IPS-18a (cell line): ENCODE measurements at regions not wholly inside any gene's neighbourhood (a gene's known extent, or its start where the extent isn't known, plus 50 kb on each side); places are given as distances from the start of the nearest gene placed in this dataset.

Source experiments
- H3K27ac ChIP-seq: one replicate; pipeline ENCODE4 v1.5.1; 2013; ENCODE audit warnings: low read length
- H3K27me3 ChIP-seq: one replicate; pipeline ENCODE4 v1.6.1; 2013; ENCODE audit warnings: mild to moderate bottlenecking, low read length; ENCODE audit not compliant: control insufficient read depth, insufficient read depth
- H3K36me3 ChIP-seq: one replicate; pipeline ENCODE4 v1.6.1; 2013; ENCODE audit warnings: low read depth, low read length; ENCODE audit not compliant: control insufficient read depth
- H3K4me1 ChIP-seq: one replicate; pipeline ENCODE4 v1.6.1; 2013; ENCODE audit warnings: low read depth, low read length; ENCODE audit not compliant: control insufficient read depth
- H3K4me3 ChIP-seq: one replicate; pipeline ENCODE4 v1.5.1; 2013; ENCODE audit warnings: low read length
- H3K9ac ChIP-seq: one replicate; pipeline ENCODE4 v1.6.1; 2013; ENCODE audit warnings: mild to moderate bottlenecking, low read length, moderate library complexity
- H3K9me3 ChIP-seq: one replicate; pipeline ENCODE4 v1.6.1; 2013; ENCODE audit warnings: low read depth, low read length; ENCODE audit not compliant: control insufficient read depth

DNA sequence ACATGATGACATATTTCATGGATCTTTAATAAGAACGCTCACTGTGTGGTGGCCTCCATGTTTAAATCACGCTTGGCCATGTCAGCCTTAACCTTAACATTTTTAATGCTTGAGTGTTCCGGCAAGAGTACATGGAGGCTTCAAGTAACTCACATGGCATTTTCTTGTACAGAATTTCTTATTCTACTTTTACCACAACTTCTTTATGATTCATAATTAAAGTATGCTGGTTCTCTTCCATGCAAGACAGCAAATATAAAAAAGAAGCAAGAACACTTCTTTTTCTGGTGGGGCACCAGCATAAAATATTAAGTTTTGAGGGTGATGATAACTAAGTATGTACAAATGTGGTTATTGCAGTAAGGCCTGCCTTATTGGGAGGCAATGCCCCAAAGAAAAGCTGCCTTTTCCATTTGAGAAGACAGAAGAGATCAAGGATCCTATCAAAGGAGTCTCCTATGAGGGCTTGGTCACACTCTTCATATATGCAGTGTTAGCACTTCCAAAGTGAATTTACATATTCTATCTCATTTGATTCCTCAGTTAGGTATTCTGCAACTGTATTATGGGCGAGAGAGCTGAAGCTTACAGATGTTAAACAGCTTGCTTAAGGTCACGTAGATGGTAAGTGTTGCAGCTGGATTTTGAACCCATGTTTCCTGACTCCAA lies 382.7 kb upstream of the MEF2C start:
- no peaks in the 10 kb centered on the region for H3K27me3 ChIP-seq
- H3K27ac ChIP-seq, result no peak overlapping the region
- no peaks in the 10 kb centered on the region for H3K36me3 ChIP-seq
- H3K9me3 ChIP-seq, result no peaks in the 10 kb centered on the region
- H3K4me1 ChIP-seq, result no peaks in the 10 kb centered on the region
- H3K4me3 ChIP-seq, result no peak overlapping the region
- H3K9ac ChIP-seq, result no peak overlapping the region

DNA sequence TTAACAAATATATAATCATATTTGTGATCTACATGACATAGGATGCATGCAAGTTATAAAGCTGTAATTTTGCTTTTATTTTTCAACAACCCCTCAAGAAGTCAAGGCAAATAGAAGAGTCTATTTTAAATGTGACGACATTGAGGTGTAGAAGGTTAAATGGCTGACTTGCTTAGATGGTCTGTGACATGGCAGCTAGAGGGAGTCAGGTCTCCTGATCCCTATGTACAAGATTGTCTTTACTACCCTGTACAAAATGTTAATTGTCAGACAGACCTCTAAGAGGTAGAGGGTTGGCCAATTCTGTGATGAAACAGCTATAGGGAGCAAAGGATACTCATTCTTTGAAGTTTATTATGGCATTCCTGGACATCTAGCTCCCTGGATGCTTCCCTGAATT lies 380.9 kb upstream of the MEF2C start:
- Histone ChIP-seq H3K9ac (no peak overlapping the region), H3K4me1 (no peaks in the 10 kb centered on the region), H3K9me3 (no peaks in the 10 kb centered on the region), H3K36me3 (no peaks in the 10 kb centered on the region), H3K4me3 (no peak overlapping the region), H3K27ac (no peak overlapping the region), H3K27me3 (no peaks in the 10 kb centered on the region)

DNA sequence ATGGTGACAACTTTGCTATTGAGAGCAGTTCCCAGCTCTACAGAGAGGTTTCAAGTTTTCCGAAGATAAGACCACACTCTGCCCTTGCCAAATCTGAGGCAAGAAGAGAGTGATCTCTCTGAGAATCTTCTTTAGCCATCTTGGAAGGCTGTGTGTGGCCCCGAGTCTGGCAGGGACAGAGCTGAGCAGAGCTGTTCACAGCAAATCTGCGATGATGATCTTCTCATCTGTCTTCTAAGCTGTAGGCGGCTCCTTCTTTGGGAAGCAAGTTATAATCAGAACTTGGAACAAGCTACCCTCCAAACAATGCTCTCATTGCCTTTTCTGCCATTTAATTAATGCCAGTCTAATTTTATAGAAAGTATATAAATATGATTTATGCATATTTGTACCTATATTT lies 379.0 kb upstream of the MEF2C start:
- Histone ChIP-seq H3K4me3 (no peak overlapping the region), H3K27ac (no peak overlapping the region), H3K27me3 (no peaks in the 10 kb centered on the region), H3K9ac (no peak overlapping the region), H3K36me3 (no peaks in the 10 kb centered on the region), H3K4me1 (no peaks in the 10 kb centered on the region), H3K9me3 (no peaks in the 10 kb centered on the region)

DNA sequence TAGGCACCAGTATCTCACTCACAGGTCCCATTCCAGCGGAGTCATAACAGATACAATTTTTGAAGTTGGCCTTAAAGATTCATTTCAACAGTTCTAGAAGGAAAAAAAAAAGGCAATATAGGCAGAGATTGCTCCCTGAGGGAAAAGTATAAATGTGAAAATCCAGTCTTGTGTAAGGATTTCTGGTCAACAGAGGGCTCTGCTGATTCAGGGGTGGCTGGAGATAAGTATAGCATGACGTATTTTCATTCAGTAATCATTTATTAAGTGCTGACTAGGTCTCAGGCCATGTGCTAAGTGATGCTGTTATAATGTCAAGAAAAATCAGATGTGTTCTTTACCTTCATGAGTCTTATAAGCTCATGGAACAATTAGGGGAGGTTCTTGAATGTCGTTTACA lies 377.3 kb upstream of the MEF2C start:
- Histone ChIP-seq H3K9ac (no peak overlapping the region), H3K4me1 (no peaks in the 10 kb centered on the region), H3K9me3 (no peaks in the 10 kb centered on the region), H3K4me3 (no peak overlapping the region), H3K27me3 (no peaks in the 10 kb centered on the region), H3K27ac (no peak overlapping the region), H3K36me3 (no peaks in the 10 kb centered on the region)

DNA sequence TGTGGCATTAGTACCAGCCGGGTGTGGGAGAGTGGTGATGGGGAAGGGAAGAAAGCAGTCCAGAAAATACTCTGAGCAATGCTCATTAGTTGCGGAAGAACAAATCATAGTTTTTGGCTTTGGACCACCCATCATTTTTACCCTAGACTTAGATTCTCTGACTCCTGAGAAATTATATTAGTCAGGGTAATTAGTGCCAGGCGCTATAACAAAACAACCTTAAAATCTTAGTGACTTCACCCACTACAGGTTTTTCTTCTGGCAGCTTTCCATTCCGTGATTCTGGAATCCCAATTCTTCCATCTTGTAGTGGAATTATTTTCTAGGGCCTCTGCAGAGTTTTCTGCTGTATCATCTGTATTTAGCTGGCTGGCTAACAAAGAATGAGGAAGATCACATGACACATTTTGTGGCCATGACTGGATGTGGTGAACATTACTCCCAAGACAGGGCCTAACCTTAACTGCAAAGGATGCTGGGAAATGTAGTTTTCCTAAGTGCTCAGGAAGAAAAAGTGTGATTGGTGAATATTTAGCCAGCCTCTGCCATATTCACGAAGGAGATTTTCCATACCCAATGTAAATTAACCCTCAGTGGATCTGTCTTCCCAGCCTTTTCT lies 373.0 kb upstream of the MEF2C start:
- no peak overlapping the region for H3K27ac ChIP-seq
- H3K36me3 ChIP-seq, result no peaks in the 10 kb centered on the region
- H3K4me3 ChIP-seq, result no peak overlapping the region
- no peak overlapping the region for H3K9ac ChIP-seq
- H3K4me1 ChIP-seq, result no peaks in the 10 kb centered on the region
- H3K27me3 ChIP-seq, result no peaks in the 10 kb centered on the region
- no peaks in the 10 kb centered on the region for H3K9me3 ChIP-seq

DNA sequence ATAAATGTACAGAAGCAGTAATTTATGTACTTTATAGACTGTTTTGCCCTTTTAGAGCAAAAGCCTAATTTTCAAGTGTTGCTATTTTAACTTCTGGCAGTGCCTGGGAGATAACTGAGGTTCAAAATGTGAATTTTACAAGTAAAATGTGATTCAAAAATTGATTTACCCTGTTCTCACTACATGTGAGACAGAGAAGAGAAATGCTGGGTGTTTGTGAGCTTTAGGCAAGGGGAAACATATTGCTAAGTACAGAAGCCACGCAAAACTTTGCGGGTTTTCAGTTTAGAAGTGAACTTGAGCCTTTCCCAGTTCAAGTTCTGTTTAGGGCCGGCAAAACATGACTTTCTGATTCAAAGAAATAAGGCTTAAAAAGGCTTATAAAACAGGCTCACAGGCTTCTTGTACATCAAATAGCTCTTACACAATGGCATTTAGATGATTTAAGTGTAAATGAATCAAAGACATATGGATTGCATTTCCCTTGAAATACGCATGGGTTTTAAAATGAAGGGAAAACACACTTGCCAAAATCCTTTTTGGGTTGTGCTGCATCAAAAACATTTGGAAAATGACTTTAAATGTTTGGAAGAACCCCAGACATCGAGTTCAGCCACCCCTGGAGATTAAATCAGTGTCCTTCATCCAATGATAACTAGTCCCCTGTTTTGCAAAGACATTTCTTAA lies 370.8 kb upstream of the MEF2C start:
- no peak overlapping the region for H3K27ac ChIP-seq

DNA sequence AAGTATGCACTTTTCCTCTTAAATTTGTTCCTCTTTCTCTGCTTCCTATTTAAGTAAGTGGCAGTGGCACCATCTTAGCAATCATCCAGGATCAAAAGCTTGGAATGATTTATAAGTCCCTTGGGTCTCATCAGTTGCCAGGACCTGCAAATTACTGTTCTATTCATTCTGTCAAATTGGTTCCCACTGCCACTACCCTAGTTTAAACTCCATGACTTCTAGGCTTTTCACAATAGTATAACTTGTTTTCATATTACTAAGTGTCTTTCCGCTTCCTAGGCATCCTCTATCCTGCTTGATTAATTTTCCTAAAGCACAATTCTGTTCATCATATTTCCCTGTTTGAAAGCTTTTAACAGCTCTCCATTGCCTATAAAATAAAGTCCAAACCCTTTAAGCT lies 363.9 kb upstream of the MEF2C start:
- Histone ChIP-seq H3K9ac (no peak overlapping the region), H3K4me3 (no peak overlapping the region), H3K9me3 (no peaks in the 10 kb centered on the region), H3K27me3 (no peaks in the 10 kb centered on the region), H3K4me1 (no peaks in the 10 kb centered on the region), H3K36me3 (no peaks in the 10 kb centered on the region), H3K27ac (no peak overlapping the region)

More for the DNA sequence above, 370.8 kb upstream of the MEF2C start:
- Histone ChIP-seq H3K4me1 (no peaks in the 10 kb centered on the region), H3K4me3 (no peak overlapping the region), H3K27me3 (no peaks in the 10 kb centered on the region), H3K9me3 (no peaks in the 10 kb centered on the region), H3K9ac (no peak overlapping the region), H3K36me3 (no peaks in the 10 kb centered on the region)

DNA sequence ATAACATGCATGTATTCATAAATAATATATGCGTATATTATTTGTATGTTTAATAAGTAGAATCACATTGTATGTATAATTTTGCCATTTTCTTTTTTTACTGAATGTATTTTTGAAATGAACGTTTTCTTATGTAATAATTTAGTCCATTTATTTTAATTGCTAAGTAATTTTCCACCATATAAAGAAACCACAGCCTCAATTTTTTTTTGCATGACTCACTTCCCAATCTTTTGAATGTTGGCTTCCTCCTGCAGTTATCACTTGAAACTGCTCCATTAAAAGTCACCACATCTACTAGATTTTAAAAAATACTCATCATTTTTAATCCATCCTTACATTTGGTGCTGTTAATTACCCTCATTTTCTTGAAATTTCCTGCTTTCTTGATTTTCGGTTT lies 363.3 kb upstream of the MEF2C start:
- Histone ChIP-seq H3K4me3 (no peak overlapping the region), H3K4me1 (no peaks in the 10 kb centered on the region), H3K27ac (no peak overlapping the region), H3K36me3 (no peaks in the 10 kb centered on the region), H3K9ac (no peak overlapping the region), H3K9me3 (no peaks in the 10 kb centered on the region), H3K27me3 (no peaks in the 10 kb centered on the region)

DNA sequence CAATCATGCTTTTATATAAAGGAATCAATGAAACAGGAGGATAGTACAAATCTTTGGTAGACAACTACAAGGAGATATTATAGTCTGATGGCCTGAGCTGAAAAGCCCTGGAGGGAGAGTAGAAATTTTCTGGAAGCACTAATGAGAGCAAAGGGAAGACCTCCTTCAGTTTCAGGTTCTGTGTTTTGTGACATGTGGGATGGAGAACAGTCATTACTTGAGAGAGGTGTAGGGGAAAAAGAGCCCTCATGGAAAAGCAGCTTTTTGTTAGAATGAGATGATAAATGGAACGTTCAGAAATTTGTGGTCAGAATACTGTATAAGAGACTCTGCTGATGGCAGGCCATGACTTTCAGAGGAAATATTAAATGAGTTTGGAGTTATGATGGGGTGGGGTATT lies 360.6 kb upstream of the MEF2C start:
- no peak overlapping the region for H3K4me3 ChIP-seq
- H3K27me3 ChIP-seq, result no peaks in the 10 kb centered on the region
- no peaks in the 10 kb centered on the region for H3K36me3 ChIP-seq
- no peak overlapping the region for H3K9ac ChIP-seq
- H3K27ac ChIP-seq, result no peak overlapping the region
- no peaks in the 10 kb centered on the region for H3K4me1 ChIP-seq
- no peaks in the 10 kb centered on the region for H3K9me3 ChIP-seq

DNA sequence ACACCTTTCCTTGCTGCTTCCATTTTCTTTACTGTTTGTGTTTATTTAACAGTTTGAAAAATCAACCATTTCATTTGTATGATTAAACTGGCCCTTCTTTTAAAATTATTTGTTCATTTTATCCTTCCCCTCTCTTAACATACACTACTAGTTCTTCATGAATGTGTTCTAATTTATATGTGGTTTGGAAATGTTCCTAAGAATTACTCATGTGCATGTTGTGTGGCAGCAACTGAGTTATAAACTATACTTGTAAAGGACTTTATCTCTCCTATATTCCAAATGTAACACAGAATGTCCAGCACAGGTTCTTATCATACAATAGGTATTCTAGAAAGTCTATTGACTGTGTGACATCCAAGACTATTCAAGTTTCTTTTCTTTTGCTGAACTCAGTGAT lies 358.2 kb upstream of the MEF2C start:
- no peak overlapping the region for H3K9ac ChIP-seq
- no peak overlapping the region for H3K4me3 ChIP-seq
- no peaks in the 10 kb centered on the region for H3K9me3 ChIP-seq
- H3K27me3 ChIP-seq, result no peaks in the 10 kb centered on the region
- no peak overlapping the region for H3K27ac ChIP-seq
- H3K4me1 ChIP-seq, result no peaks in the 10 kb centered on the region
- no peaks in the 10 kb centered on the region for H3K36me3 ChIP-seq

DNA sequence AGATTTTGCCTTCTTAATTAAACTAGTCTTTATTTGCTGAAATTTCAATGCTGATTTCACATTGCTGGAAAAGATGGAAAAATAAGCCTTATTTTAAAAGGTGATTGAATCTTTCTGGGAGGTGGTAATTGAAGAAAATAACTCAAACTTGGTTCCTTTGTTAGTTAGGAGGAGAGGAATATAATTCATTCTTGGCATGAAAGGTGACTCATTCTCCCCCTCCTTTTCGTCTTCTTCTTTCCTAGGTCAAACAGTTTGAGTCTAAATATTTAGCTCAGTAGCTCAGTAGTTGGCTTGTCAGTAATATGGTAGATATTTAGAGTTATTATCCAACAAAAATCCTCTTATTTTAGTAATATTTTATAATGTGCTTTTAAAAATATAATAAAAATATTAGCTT lies 353.9 kb upstream of the MEF2C start:
- Histone ChIP-seq H3K27ac (no peak overlapping the region), H3K4me1 (no peaks in the 10 kb centered on the region), H3K27me3 (no peaks in the 10 kb centered on the region), H3K9me3 (no peaks in the 10 kb centered on the region), H3K36me3 (no peaks in the 10 kb centered on the region), H3K9ac (no peak overlapping the region), H3K4me3 (no peak overlapping the region)

DNA sequence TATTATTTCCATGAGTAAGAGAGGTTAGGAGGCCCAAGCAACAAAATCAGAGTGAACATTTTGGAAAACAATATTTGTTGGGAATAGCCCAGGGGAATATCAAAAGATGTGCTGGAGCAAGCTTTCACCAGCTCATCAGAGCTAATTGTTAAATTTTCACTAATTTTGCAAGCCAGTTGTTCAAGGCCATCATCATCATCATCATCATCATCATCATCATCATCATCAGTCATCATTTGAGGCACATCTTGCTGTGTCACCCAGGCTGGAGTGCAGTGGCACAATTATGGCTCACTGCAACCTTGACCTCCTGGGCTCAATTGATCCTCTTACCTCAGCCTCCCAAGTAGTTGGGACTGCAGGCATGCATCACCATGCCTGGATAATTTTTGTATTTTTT lies 350.5 kb upstream of the MEF2C start:
- Histone ChIP-seq H3K27me3 (no peaks in the 10 kb centered on the region), H3K36me3 (no peaks in the 10 kb centered on the region), H3K9ac (no peak overlapping the region), H3K4me3 (no peak overlapping the region), H3K27ac (no peak overlapping the region), H3K9me3 (no peaks in the 10 kb centered on the region), H3K4me1 (no peaks in the 10 kb centered on the region)
